ENCODE measurements at regions not wholly inside any gene's neighbourhood (a gene's known extent, or its start where the extent isn't known, plus 50 kb on each side); places are given as distances from the start of the nearest gene placed in this dataset.

DNA sequence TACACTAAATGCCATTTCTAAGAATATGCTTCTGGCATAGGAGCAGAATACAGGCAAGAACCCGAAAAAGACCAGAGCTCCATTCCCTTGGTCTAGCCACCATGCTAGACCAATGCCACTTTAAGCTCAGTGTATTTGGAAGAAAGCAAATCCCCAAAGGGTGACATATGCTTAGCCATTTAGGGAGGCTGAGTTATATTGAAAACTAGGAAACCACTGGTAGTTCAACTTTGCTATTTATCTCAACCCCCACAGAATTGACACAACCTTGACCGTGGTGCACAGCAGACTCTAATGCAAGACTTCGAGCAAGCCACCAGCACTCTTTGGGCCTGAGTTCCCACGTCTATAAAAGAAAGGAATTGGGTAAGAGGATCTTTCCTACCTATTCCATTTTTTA lies 167.9 kb downstream of the ADSS2 start:
- TF ChIP-seq, protein P1, sequence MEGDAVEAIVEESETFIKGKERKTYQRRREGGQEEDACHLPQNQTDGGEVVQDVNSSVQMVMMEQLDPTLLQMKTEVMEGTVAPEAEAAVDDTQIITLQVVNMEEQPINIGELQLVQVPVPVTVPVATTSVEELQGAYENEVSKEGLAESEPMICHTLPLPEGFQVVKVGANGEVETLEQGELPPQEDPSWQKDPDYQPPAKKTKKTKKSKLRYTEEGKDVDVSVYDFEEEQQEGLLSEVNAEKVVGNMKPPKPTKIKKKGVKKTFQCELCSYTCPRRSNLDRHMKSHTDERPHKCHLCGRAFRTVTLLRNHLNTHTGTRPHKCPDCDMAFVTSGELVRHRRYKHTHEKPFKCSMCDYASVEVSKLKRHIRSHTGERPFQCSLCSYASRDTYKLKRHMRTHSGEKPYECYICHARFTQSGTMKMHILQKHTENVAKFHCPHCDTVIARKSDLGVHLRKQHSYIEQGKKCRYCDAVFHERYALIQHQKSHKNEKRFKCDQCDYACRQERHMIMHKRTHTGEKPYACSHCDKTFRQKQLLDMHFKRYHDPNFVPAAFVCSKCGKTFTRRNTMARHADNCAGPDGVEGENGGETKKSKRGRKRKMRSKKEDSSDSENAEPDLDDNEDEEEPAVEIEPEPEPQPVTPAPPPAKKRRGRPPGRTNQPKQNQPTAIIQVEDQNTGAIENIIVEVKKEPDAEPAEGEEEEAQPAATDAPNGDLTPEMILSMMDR (IDR thresholded peaks at IDR 0.05; ENCODE audit: insufficient read depth, low read depth, low read length) = no peak
- TF ChIP-seq EZH2 (IDR thresholded peaks at IDR 0.05; ENCODE audit: insufficient read depth, low read length) = no peak
